ENCODE measurements at regions not wholly inside any gene's neighbourhood (a gene's known extent, or its start where the extent isn't known, plus 50 kb on each side); places are given as distances from the start of the nearest gene placed in this dataset.

- TF ChIP-seq CTCF (IDR thresholded peaks at IDR 0.05; ENCODE audit: low read length) (peak; percentile 21; the same call in 1 of the 2 replicates), EZH2 (IDR thresholded peaks at IDR 0.05; ENCODE audit: borderline replicate concordance, low read length) (no peak)
These were observed 73.3 kb upstream of the MYL10 start for GRCh38 chr7:101702362-101702850.

Measured in OCI-LY1 (cell line).